ENCODE measurements at regions not wholly inside any gene's neighbourhood (a gene's known extent, or its start where the extent isn't known, plus 50 kb on each side); places are given as distances from the start of the nearest gene placed in this dataset.

DNA sequence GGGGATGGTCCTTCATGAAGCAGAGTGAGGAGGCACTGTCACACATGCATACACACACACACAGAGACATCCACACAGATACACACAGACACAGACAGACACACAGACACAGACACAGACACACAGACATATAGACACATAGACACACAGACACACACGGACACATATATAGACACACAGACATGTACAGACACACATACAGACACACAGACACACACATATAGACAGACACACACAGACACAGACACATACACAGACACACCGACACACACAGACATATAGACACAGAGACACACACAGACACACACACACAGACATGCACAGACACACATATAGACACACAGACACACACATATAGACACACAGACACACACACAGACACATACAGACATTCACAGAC lies 173.9 kb downstream of the URI1 start:
- H3K27ac ChIP-seq, result no peak overlapping the region
- no peaks in the 10 kb centered on the region for H3K27me3 ChIP-seq
- no peaks in the 10 kb centered on the region for H3K9me3 ChIP-seq
- TF ChIP-seq, protein P1, sequence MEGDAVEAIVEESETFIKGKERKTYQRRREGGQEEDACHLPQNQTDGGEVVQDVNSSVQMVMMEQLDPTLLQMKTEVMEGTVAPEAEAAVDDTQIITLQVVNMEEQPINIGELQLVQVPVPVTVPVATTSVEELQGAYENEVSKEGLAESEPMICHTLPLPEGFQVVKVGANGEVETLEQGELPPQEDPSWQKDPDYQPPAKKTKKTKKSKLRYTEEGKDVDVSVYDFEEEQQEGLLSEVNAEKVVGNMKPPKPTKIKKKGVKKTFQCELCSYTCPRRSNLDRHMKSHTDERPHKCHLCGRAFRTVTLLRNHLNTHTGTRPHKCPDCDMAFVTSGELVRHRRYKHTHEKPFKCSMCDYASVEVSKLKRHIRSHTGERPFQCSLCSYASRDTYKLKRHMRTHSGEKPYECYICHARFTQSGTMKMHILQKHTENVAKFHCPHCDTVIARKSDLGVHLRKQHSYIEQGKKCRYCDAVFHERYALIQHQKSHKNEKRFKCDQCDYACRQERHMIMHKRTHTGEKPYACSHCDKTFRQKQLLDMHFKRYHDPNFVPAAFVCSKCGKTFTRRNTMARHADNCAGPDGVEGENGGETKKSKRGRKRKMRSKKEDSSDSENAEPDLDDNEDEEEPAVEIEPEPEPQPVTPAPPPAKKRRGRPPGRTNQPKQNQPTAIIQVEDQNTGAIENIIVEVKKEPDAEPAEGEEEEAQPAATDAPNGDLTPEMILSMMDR (IDR thresholded peaks at IDR 0.05), result no peak
- TF ChIP-seq POLR2A (IDR thresholded peaks at IDR 0.05), result no peak
- H3K4me1 ChIP-seq, result no peaks in the 10 kb centered on the region
- intact Hi-C loops (cut with DNase I), result no loop called here
- no peaks in the 10 kb centered on the region for H3K36me3 ChIP-seq (replicated peaks in 1 of 2; ENCODE audit: insufficient read depth in 1 of 2, low read depth in 2 of 2)
- DNase-seq (no peak), ATAC-seq (no peak)
- WGBS, 2 donors, result 86 to 89% methylated on average over 2 of the region's 2 CpGs
- H3K4me3 ChIP-seq, result no peak overlapping the region

- Histone ChIP-seq H3K4me3 (no peak overlapping the region), H3K36me3 (replicated peaks in 1 of 2; ENCODE audit: insufficient read depth in 1 of 2, low read depth in 2 of 2) (no peaks in the 10 kb centered on the region), H3K27ac (no peak overlapping the region), H3K27me3 (no peaks in the 10 kb centered on the region), H3K9me3 (no peaks in the 10 kb centered on the region), H3K4me1 (no peaks in the 10 kb centered on the region)
- ATAC-seq, result no peak
- DNase-seq, result no peak
- intact Hi-C loops (cut with DNase I), result no loop called here
- TF ChIP-seq POLR2A (IDR thresholded peaks at IDR 0.05), result no peak
- TF ChIP-seq, protein P1 (IDR thresholded peaks at IDR 0.05), result no peak
These were observed 174.5 kb downstream of the URI1 start for GRCh38 chr19:30116530-30116929.

DNA sequence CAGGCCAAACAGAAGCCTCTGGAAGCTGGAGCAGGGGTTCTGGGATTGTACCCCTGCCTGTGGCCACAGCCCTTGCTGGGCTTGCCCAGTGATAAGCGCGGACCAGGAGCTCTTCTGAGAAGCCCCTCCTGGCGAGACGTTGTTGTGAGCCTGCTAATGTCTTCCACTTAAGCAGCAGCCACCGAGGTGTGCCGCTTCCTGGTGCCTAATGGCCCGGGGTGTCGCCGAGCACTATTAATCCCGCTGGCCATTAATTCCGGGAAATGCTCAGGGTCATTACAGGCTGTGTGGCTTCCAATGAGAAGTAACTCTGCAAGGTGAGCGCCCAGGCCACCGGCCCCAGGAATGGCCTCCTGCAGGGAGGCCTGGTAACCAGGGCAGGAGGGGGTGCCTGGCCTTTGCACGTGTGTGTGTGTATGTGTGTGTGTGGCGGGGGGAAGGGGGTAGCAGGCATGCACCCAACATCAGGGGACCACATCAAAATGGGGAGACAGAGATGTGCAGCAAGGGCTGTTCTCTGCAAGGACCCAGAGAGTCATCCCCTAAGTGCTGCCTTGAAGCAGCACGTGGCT lies 175.0 kb downstream of the URI1 start:
- TF ChIP-seq, protein P1 (IDR thresholded peaks at IDR 0.05), result no peak
- no peak for TF ChIP-seq POLR2A (IDR thresholded peaks at IDR 0.05)
- Histone ChIP-seq H3K4me1 (no peaks in the 10 kb centered on the region), H3K9me3 (no peaks in the 10 kb centered on the region), H3K27me3 (no peaks in the 10 kb centered on the region), H3K4me3 (no peak overlapping the region), H3K36me3 (replicated peaks in 1 of 2; ENCODE audit: insufficient read depth in 1 of 2, low read depth in 2 of 2) (no peaks in the 10 kb centered on the region), H3K27ac (no peak overlapping the region)
- DNase-seq (no peak), ATAC-seq (no peak)
- 51 to 54% methylated on average over 10 to 16 of the region's 16 CpGs for WGBS, 2 donors
- intact Hi-C loops (cut with DNase I), result no loop called here

- H3K27ac ChIP-seq, result no peak overlapping the region
- no peak overlapping the region for H3K4me3 ChIP-seq
- no peaks in the 10 kb centered on the region for H3K9me3 ChIP-seq
- no peak for ATAC-seq
- 78 to 88% methylated on average over 11 to 12 of the region's 12 CpGs for WGBS, 2 donors
- no peak for TF ChIP-seq POLR2A (IDR thresholded peaks at IDR 0.05)
- TF ChIP-seq, protein P1 (IDR thresholded peaks at IDR 0.05), result no peak
- intact Hi-C loops (cut with DNase I), result no loop called here
- no peaks in the 10 kb centered on the region for H3K36me3 ChIP-seq (replicated peaks in 1 of 2; ENCODE audit: insufficient read depth in 1 of 2, low read depth in 2 of 2)
- no peak for DNase-seq
- H3K4me1 ChIP-seq, result no peaks in the 10 kb centered on the region
- no peaks in the 10 kb centered on the region for H3K27me3 ChIP-seq
These were observed 175.7 kb downstream of the URI1 start for GRCh38 chr19:30117636-30118145.

- intact Hi-C loops (cut with DNase I), result no loop called here
- TF ChIP-seq, protein P1 (IDR thresholded peaks at IDR 0.05), result no peak
- TF ChIP-seq POLR2A (IDR thresholded peaks at IDR 0.05), result no peak
- Histone ChIP-seq H3K9me3 (no peaks in the 10 kb centered on the region), H3K4me1 (no peaks in the 10 kb centered on the region), H3K27me3 (no peaks in the 10 kb centered on the region), H3K27ac (no peak overlapping the region), H3K36me3 (replicated peaks in 1 of 2; ENCODE audit: insufficient read depth in 1 of 2, low read depth in 2 of 2) (no peaks in the 10 kb centered on the region), H3K4me3 (no peak overlapping the region)
- ATAC-seq (no peak), DNase-seq (no peak)
- WGBS, 2 donors, result 68 to 73% methylated on average over 11 of the region's 11 CpGs
These were observed 176.2 kb downstream of the URI1 start for GRCh38 chr19:30118221-30118620.

Measured in body of pancreas (tissue), 4 donors.